Kidney tubule cell (primary cell): ENCODE measurements at regions not wholly inside any gene's neighbourhood (a gene's known extent, or its start where the extent isn't known, plus 50 kb on each side); places are given as distances from the start of the nearest gene placed in this dataset.

Experiments used
- DNase-seq: peaks from one replicate; pipeline ENCODE4 v3.0.0-alpha.2; 2018; ENCODE audit warnings: low spot score

- no peak for DNase-seq
Observed at GRCh38 chr12:124726596-124727263, 136.9 kb downstream of the SCARB1 start.

GRCh38 chr12:124725597-124726237, 137.9 kb downstream of the SCARB1 start:
- no peak for DNase-seq

- no peak for DNase-seq
Observed at GRCh38 chr12:124725099-124725498, 138.6 kb downstream of the SCARB1 start.

- DNase-seq: peak; percentile 18
Observed at GRCh38 chr12:124722878-124723277, 140.8 kb downstream of the SCARB1 start.

- peak; percentile 54 for DNase-seq
Observed at GRCh38 chr12:124721501-124722162, 142.0 kb downstream of the SCARB1 start.

- DNase-seq: peak; percentile 93
Observed at GRCh38 chr12:124720681-124721500, 142.8 kb downstream of the SCARB1 start.

GRCh38 chr12:124720004-124720680, 143.5 kb downstream of the SCARB1 start:
- peak; percentile 87 for DNase-seq

- DNase-seq: no peak
Observed at GRCh38 chr12:124719231-124719630, 144.4 kb downstream of the SCARB1 start.

GRCh38 chr12:124718458-124718857, 145.2 kb downstream of the SCARB1 start:
- DNase-seq: no peak

- DNase-seq: no peak
Observed at GRCh38 chr12:124718036-124718435, 145.6 kb downstream of the SCARB1 start.

GRCh38 chr12:124717318-124717717, 146.3 kb downstream of the SCARB1 start:
- DNase-seq: no peak

- DNase-seq: no peak
Observed at GRCh38 chr12:124716208-124717130, 147.2 kb downstream of the SCARB1 start.

- no peak for DNase-seq
Observed at GRCh38 chr12:124715121-124715990, 147.9 kb upstream of the NCOR2 start.

- peak; percentile 92 for DNase-seq
Observed at GRCh38 chr12:124713436-124714082, 146.1 kb upstream of the NCOR2 start.

GRCh38 chr12:124713041-124713435, 145.6 kb upstream of the NCOR2 start:
- peak; percentile 70 for DNase-seq

GRCh38 chr12:124711344-124711743, 143.9 kb upstream of the NCOR2 start:
- no peak for DNase-seq

GRCh38 chr12:124709722-124710687, 142.6 kb upstream of the NCOR2 start:
- DNase-seq: no peak

GRCh38 chr12:124707316-124707715, 139.9 kb upstream of the NCOR2 start:
- no peak for DNase-seq
